NCI-H524 treated with DMSO at 0.1 percent for 48 hours (cell line): ENCODE measurements at regions not wholly inside any gene's neighbourhood (a gene's known extent, or its start where the extent isn't known, plus 50 kb on each side); places are given as distances from the start of the nearest gene placed in this dataset.

Source experiments
- DNase-seq: peaks from one replicate; lab custom pipeline; 2025; lab: John Stamatoyannopoulos, UW

DNA sequence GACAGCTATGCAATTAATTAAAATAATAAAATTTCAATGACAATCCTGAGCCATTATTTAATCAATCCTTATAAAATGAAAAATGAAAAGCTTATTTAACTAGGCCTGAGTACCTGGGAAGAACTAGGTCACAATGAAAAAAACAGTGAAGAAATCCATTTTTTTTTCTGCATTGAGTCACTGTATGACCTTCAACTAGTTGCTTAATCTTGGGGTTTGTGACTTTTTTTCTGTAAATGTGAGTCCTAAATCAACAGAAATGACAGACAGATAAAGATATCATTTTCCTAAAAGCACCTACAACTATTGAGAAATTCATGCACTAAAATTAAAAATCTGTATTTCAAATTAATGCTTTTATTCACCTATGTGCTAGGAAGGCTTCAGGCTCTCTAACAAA, 96.8 kb downstream of the TMEM26 start:
- DNase-seq: no peak

DNA sequence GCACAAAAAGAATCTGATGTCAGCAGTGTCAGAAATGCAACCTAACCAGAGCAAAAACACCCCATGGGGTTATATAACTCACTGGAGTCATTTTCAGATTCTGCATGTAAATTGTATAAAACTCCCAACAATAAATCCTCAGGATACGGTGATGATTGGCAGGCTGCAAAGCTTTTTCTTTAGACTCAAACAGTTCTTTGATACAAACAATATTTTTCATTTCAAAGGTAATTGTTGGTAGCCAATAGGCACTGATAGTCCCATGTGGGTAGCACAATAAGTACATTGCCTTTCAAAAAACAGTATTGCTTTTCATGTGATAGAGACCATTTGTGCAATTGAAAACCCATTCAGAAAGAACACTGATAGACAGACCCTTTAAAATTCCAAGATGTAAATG, 98.0 kb downstream of the TMEM26 start:
- DNase-seq: no peak

DNA sequence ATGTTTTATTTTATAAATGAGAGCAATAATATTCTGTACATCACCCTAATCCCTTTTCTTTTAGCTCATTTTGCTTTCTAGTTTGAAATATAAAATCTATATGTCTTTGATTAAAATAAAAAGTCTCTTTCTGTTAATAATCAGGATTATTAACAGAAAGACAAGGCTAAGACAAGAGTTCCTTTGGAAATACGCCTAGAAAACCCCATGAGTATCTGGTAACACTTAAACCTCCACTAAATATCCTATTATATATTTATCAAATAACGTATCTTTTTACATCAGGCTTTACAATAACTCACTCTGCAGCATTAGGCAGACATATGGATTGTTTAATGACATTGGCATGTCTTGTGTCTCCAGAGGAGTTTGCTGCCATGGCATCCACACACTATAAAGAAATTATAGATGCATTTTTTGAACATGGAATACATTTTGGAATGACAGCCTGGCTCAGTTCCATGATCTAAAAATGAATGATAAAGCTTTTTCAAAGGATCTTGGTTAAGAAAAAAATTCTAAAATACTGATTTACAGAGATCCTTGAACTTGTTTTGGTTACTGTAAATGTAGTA, 98.7 kb downstream of the TMEM26 start:
- DNase-seq: no peak

- no peak for DNase-seq
Observed at GRCh38 chr10:61350794-61351193, 102.4 kb downstream of the TMEM26 start.

GRCh38 chr10:61350068-61350467, 103.1 kb downstream of the TMEM26 start:
- DNase-seq: no peak

DNA sequence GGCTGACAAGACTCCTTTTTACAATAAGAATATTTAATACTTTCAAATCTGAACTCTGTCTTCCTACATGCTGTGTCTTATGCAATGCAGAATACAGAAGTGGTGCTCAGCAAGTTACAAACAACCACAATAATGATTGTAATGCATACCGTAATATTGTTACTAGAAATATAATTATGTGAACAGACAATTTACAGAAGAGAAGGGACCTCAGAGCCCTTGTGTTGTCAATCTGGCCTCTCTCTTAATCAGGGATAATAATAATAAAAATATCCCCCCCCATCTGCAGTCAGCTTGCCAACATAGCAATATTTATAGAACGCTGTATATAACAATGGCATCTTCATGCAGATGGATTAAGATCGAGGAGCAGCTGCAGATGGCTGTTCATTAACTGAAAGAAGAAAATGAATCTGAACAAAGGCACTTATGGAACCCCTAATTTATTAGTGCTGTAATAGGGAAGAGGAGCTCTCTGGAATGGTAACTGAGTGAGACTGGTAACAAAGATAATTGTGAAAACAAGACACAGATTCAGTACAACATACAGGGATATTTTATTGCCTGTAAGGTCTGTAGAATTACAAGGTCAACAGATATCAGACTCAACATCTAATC, 106.3 kb downstream of the TMEM26 start:
- peak; percentile 55 for DNase-seq

DNA sequence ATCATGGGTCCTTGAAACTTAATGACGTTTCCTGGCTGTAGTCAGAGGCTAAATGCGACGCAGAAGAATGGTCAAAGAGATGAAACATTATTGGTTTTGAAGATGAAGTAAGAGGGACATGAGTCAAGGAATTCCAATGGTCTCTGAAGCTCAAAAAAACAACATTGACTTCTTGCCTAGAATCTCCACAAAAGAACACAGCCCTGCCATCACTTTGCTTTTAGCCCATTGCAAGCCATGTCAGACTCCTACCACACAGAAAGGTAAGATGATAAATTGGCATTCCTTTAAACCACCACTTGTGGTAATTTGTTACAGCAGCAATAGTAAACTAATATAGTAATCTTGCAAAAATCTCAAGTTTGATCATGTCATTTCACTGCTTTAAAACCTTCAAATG, 109.4 kb downstream of the TMEM26 start:
- DNase-seq: no peak

GRCh38 chr10:61342858-61343572, 110.2 kb downstream of the TMEM26 start:
- no peak for DNase-seq

- no peak for DNase-seq
Observed at GRCh38 chr10:61341008-61341407, 112.2 kb downstream of the TMEM26 start.

DNA sequence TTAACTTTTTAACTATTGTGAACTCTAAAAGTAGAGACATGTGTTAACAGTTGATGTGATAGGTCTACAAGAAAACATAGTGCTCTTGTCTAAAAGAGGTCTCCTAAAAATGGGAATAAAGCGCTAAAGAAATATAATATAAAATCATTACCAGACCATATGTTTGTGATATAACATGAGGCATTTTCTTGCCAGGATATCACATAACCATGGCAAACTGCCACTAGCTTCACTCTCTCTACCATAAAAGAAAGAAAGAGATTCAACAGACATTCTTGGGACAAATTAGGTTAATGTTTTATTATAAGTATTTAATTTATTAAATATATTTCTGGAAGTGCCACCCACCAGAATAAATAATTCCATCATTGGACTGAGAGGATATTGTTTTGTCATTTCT, 115.0 kb downstream of the TMEM26 start:
- no peak for DNase-seq

- DNase-seq: no peak
Observed at GRCh38 chr10:61337741-61338140, 115.4 kb downstream of the TMEM26 start.

DNA sequence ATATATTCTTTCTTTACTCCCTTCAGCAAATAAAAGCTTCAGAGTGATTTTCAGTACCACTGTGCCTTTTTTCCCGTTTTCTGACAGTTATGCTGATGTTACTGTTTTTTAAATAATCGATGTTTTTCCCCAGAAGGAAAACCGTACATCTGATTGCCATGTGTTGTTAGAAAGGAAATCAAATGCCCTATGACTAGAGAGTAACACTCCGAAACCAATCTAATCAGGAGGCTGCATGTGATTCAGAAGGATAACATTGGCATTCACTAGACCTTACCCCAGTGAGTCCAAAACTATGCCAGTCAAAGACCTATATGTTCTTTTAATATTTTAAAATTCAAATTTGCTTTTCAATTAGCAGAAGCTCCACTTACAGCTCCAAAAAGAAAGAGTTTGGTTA, 116.3 kb downstream of the TMEM26 start:
- no peak for DNase-seq

GRCh38 chr10:61335359-61335758, 117.8 kb downstream of the TMEM26 start:
- DNase-seq: no peak

GRCh38 chr10:61332581-61332980, 120.6 kb downstream of the TMEM26 start:
- no peak for DNase-seq

- no peak for DNase-seq
Observed at GRCh38 chr10:61330669-61331068, 122.5 kb downstream of the TMEM26 start.

GRCh38 chr10:61329854-61330253, 123.3 kb downstream of the TMEM26 start:
- no peak for DNase-seq

DNA sequence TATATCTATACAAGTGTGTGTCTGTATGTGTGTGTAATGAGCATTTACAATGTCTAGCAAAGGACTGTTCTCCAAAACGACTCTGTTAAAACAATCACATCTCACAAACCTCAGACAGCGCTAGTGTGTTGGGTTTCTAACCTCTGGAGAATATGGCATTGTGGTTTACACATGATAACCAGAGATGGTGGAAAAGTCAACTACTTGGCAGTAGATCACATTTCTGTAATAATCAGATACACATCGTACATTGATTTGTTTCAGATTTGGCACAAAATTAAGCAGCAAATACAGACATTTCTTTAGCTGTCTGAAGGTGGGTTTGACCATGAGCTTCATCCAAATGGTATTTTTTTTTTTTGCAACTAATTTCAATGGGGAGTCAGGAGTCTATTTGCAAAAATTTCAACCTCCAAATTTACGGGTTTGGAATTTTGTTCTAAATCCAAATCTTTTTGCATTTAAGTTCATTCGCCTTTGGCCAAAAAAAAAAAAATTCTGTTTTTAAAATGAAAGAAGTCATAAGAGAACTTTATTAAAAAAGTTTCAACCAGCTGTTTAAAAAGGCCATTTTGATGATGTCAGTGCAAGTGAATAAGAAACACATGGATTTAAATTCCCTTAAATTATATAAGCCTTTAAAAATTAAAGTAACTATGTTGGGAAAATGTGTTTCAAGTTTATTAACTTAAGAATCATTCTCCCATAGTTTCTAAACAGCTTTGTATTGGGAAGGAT, 127.8 kb downstream of the TMEM26 start:
- DNase-seq: no peak

DNA sequence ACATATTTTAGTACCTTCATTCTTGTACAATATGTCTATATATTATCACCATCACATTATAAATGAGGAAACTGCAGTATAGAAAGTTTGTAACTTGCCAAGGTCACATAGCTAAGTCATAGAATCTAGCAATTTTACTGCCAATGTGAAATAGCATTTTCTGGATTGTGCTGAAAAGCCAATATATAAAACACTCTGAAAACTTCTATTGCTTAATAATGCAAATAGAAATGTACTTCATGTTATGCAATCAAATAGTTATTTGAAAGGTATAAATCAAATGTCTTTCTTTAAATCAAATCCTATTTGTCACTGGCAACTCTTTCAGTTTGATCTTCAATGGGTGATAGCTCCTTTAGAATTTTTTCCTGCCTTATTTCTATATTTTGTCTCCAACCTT, 129.5 kb downstream of the TMEM26 start:
- DNase-seq: no peak

DNA sequence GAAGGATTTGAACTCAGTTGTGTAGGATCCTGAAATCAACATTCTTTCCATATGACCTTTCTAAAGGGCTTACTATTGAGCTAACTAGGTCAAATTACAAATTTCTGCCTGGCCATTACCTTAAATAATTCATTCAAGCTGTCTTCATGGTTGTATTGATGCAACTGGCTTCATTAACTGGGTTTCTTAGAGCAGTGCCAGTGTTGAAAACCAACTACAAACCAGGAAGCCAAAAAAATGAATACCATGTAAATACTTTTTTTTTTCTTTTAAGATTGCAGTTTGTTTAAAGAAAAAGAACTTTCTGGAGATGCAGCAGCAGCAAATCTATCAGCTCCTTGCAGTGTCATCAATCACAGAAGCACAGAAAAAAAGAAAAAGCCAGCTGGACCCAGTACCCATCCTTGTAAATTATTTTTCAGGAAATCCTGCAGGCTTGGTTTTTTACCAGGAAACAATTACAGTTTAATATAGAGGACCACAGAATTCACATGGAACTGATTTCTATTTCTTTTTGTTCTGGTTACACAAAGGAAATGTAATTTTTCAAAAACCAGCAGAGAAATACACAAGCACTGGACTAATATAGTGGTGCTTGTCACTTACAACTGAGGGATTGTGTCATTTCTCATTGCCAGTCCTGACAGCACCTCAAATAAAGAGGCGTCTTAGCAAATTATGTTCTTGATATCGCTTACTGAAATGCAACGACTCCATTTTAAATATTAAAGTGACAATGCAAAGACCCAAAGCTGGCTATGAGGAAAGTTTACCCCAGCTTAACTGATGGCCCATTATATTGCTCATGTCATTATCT, 131.9 kb downstream of the TMEM26 start:
- no peak for DNase-seq

- DNase-seq: no peak
Observed at GRCh38 chr10:61320257-61320587, 133.0 kb downstream of the TMEM26 start.

- no peak for DNase-seq
Observed at GRCh38 chr10:61319386-61320256, 133.6 kb downstream of the TMEM26 start.
